Peyer's patch (tissue), 4 donors: ENCODE measurements at regions not wholly inside any gene's neighbourhood (a gene's known extent, or its start where the extent isn't known, plus 50 kb on each side); places are given as distances from the start of the nearest gene placed in this dataset.

Experiments
- CTCF ChIP-seq, 6 experiments: fragments of 450-650 bp in 4 of 6; fragments of 200-600 bp in 2 of 6; sonication (generic) in 1 of 6; IDR thresholded peaks; one replicate each; pipeline ENCODE4 v1.5.1; 2017 to 2019; ENCODE audit warnings: antibody characterized with exemption in 6 of 6, mild to moderate bottlenecking in 3 of 6, moderate library complexity in 1 of 6
- POLR2A ChIP-seq, 2 donors: fragments of 450-650 bp; IDR thresholded peaks; one replicate each; pipeline ENCODE4 v1.5.1; 2017; ENCODE audit warnings: antibody characterized with exemption in 2 of 2, mild to moderate bottlenecking in 2 of 2, moderate library complexity in 2 of 2

- TF ChIP-seq CTCF (IDR thresholded peaks at IDR 0.05) (no peak), POLR2A (IDR thresholded peaks at IDR 0.05) (no peak)
Observed at GRCh38 chr6:156627524-156627923, 149.7 kb upstream of the ARID1B start.
